ENCODE measurements at regions not wholly inside any gene's neighbourhood (a gene's known extent, or its start where the extent isn't known, plus 50 kb on each side); places are given as distances from the start of the nearest gene placed in this dataset.

- 0% methylated on average over 1 of the region's 1 CpG; no CpG with 5 or more reads in 1 of the 2 experiments for WGBS, 2 experiments (ENCODE audit: insufficient coverage in 2 of 2)
- Histone ChIP-seq H3K36me3 (ENCODE audit: control insufficient read depth, insufficient read depth, low read length) (no peaks in the 10 kb centered on the region), H3K27ac (ENCODE audit: low read depth, low read length, severe bottlenecking) (no peak overlapping the region), H3K4me3 (ENCODE audit: extremely low read depth, insufficient read depth, low read length, poor library complexity, severe bottlenecking) (no peak overlapping the region), H3K4me1 (ENCODE audit: control insufficient read depth, insufficient read depth, low read length, poor library complexity, severe bottlenecking) (no peaks in the 10 kb centered on the region), H3K9me3 (ENCODE audit: control insufficient read depth, low read length) (no peaks in the 10 kb centered on the region)
These were observed 60.8 kb upstream of the SSTR4 start for GRCh38 chr20:22974354-22974753.

GRCh38 chr20:22977047-22977785 lies 57.9 kb upstream of the SSTR4 start:
- Histone ChIP-seq H3K27ac (ENCODE audit: low read depth, low read length, severe bottlenecking) (no peak overlapping the region), H3K4me1 (ENCODE audit: control insufficient read depth, insufficient read depth, low read length, poor library complexity, severe bottlenecking) (no peaks in the 10 kb centered on the region), H3K9me3 (ENCODE audit: control insufficient read depth, low read length) (no peaks in the 10 kb centered on the region), H3K4me3 (ENCODE audit: extremely low read depth, insufficient read depth, low read length, poor library complexity, severe bottlenecking) (no peak overlapping the region), H3K36me3 (ENCODE audit: control insufficient read depth, insufficient read depth, low read length) (no peaks in the 10 kb centered on the region)
- WGBS, 2 experiments (ENCODE audit: insufficient coverage in 2 of 2): 80 to 94% methylated on average over 3 of the region's 4 CpGs

- 88 to 100% methylated on average over 2 to 3 of the region's 4 CpGs for WGBS, 2 experiments (ENCODE audit: insufficient coverage in 2 of 2)
- Histone ChIP-seq H3K27ac (ENCODE audit: low read depth, low read length, severe bottlenecking) (no peak overlapping the region), H3K4me1 (ENCODE audit: control insufficient read depth, insufficient read depth, low read length, poor library complexity, severe bottlenecking) (no peaks in the 10 kb centered on the region), H3K9me3 (ENCODE audit: control insufficient read depth, low read length) (no peaks in the 10 kb centered on the region), H3K36me3 (ENCODE audit: control insufficient read depth, insufficient read depth, low read length) (no peaks in the 10 kb centered on the region), H3K4me3 (ENCODE audit: extremely low read depth, insufficient read depth, low read length, poor library complexity, severe bottlenecking) (no peak overlapping the region)
These were observed 51.1 kb upstream of the SSTR4 start for GRCh38 chr20:22984008-22984407.

- Histone ChIP-seq H3K9me3 (ENCODE audit: control insufficient read depth, low read length) (no peaks in the 10 kb centered on the region), H3K27ac (ENCODE audit: low read depth, low read length, severe bottlenecking) (no peak overlapping the region), H3K36me3 (ENCODE audit: control insufficient read depth, insufficient read depth, low read length) (no peaks in the 10 kb centered on the region), H3K4me1 (ENCODE audit: control insufficient read depth, insufficient read depth, low read length, poor library complexity, severe bottlenecking) (no peaks in the 10 kb centered on the region), H3K4me3 (ENCODE audit: extremely low read depth, insufficient read depth, low read length, poor library complexity, severe bottlenecking) (no peak overlapping the region)
- 89 to 96% methylated on average over 4 to 8 of the region's 8 CpGs for WGBS, 2 experiments (ENCODE audit: insufficient coverage in 2 of 2)
These were observed 50.5 kb upstream of the SSTR4 start for GRCh38 chr20:22984606-22985005.

- H3K27ac ChIP-seq (ENCODE audit: low read depth, low read length, severe bottlenecking): no peak overlapping the region
These were observed 49.8 kb upstream of the SSTR4 start for GRCh38 chr20:22985239-22985778.

More at GRCh38 chr20:22985239-22985778, 49.8 kb upstream of the SSTR4 start:
- no peak overlapping the region for H3K4me3 ChIP-seq (ENCODE audit: extremely low read depth, insufficient read depth, low read length, poor library complexity, severe bottlenecking)
- H3K36me3 ChIP-seq (ENCODE audit: control insufficient read depth, insufficient read depth, low read length): no peaks in the 10 kb centered on the region
- no peaks in the 10 kb centered on the region for H3K4me1 ChIP-seq (ENCODE audit: control insufficient read depth, insufficient read depth, low read length, poor library complexity, severe bottlenecking)
- no peaks in the 10 kb centered on the region for H3K9me3 ChIP-seq (ENCODE audit: control insufficient read depth, low read length)
- 80 to 100% methylated on average over 1 to 2 of the region's 5 CpGs for WGBS, 2 experiments (ENCODE audit: insufficient coverage in 2 of 2)

All from mesodermal cell (in vitro differentiated cells).